Panc1 (cell line): ENCODE measurements at regions not wholly inside any gene's neighbourhood (a gene's known extent, or its start where the extent isn't known, plus 50 kb on each side); places are given as distances from the start of the nearest gene placed in this dataset.

Source experiments
- ATAC-seq: fragments of 200-7000 bp; cut with Tn5 transposase; 2 replicates; pipeline ENCODE4 v1.9.1; 2020; ENCODE audit warnings: mild to moderate bottlenecking, moderate library complexity
- BruUV-seq: library from RNA; stranded (reverse); fragments of 400-500 nt; replicated peaks from 2 replicates; lab custom pipeline; 2021; lab: Mats Ljungman, UMichigan
- CTCF ChIA-PET: fragments of 300-600 bp; sonication (Branson Sonifier 250); formaldehyde crosslinking; loops from one replicate; lab custom pipeline; 2022; ENCODE audit warnings: antibody characterized with exemption; lab: Charles Lee
- POLR2A ChIA-PET: fragments of 300-600 bp; sonication (Branson Sonifier 250); formaldehyde crosslinking; loops from one replicate; lab custom pipeline; 2022; ENCODE audit warnings: antibody characterized with exemption; lab: Charles Lee
- DNase-seq: peaks from one replicate; pipeline ENCODE4 v3.0.0-alpha.2; 2010; ENCODE audit warnings: low read depth, low spot score
- H3K27ac ChIP-seq: 2 replicates; pipeline ENCODE4 v1.5.1; 2011; ENCODE audit warnings: mild to moderate bottlenecking, low read length, inconsistent platforms
- H3K27me3 ChIP-seq: fragments of 200-500 bp; sonication (Bioruptor generic); 2 replicates; pipeline ENCODE4 v1.6.0; 2014; ENCODE audit warnings: low read length, inconsistent platforms; ENCODE audit not compliant: control insufficient read depth, insufficient read depth
- H3K36me3 ChIP-seq: fragments of 200-500 bp; sonication (Bioruptor generic); 2 replicates; pipeline ENCODE4 v1.5.1; 2014; ENCODE audit warnings: inconsistent platforms, mild to moderate bottlenecking, low read length, moderate library complexity; ENCODE audit not compliant: control insufficient read depth, insufficient read depth
- H3K4me1 ChIP-seq: 2 replicates; pipeline ENCODE4 v1.5.1; 2011; ENCODE audit warnings: inconsistent platforms, mild to moderate bottlenecking, low read length, moderate library complexity; ENCODE audit not compliant: control insufficient read depth, insufficient read depth
- H3K4me3 ChIP-seq, 2 experiments: 2 replicates each; pipeline ENCODE4 v1.5.1; 2011 to 2012; ENCODE audit warnings: low read depth in 2 of 2, low read length in 2 of 2, mild to moderate bottlenecking in 2 of 2, inconsistent platforms in 1 of 2, moderate library complexity in 1 of 2
- H3K9me3 ChIP-seq: fragments of 200-500 bp; sonication (Bioruptor generic); 2 replicates; pipeline ENCODE4 v1.5.1; 2014; ENCODE audit warnings: low read depth, mild to moderate bottlenecking, inconsistent platforms, low read length, moderate library complexity; ENCODE audit not compliant: control insufficient read depth, insufficient read depth
- POLR2AphosphoS5 ChIP-seq: IDR thresholded peaks from 2 replicates; pipeline ENCODE4 v1.6.1; 2012; ENCODE audit warnings: mild to moderate bottlenecking, low read depth, low read length, moderate library complexity
- SIN3A ChIP-seq: IDR thresholded peaks from 2 replicates; pipeline ENCODE4 v1.6.1; 2012; ENCODE audit warnings: low read depth, mild to moderate bottlenecking, low read length, moderate library complexity, borderline replicate concordance; ENCODE audit not compliant: insufficient read depth
- TCF7L2 ChIP-seq: IDR thresholded peaks from 2 replicates; pipeline ENCODE4 v1.6.1; 2011; ENCODE audit warnings: mild to moderate bottlenecking, low read depth, low read length, inconsistent platforms
- in situ Hi-C: cut with HindIII; loops from 2 replicates; pipeline ENCODE4 v1.10.0; 2016; ENCODE audit warnings: low sequenced_read_pairs, low pct_unique_long_range_greater_than_20kb
- intact Hi-C: fragments of 100-400 bp; cut with micrococcal nuclease; formaldehyde crosslinking; loops from one replicate; pipeline ENCODE4 v1.10.0; 2022; ENCODE audit not compliant: unreplicated experiment
- TF ChIP-seq, protein P1 (sequence below), 2 experiments: IDR thresholded peaks; 2 replicates each; pipeline ENCODE4 v1.6.1; 2011 to 2012; ENCODE audit warnings: low read depth in 2 of 2, control low read depth in 1 of 2, low read length in 1 of 2, mild to moderate bottlenecking in 1 of 2, moderate library complexity in 1 of 2; ENCODE audit not compliant: insufficient read depth in 1 of 2
- TF ChIP-seq, protein P2 (sequence below): fragments of 450-650 bp; IDR thresholded peaks from 2 replicates; pipeline ENCODE4 v1.5.1; 2017; ENCODE audit warnings: mild to moderate bottlenecking

DNA sequence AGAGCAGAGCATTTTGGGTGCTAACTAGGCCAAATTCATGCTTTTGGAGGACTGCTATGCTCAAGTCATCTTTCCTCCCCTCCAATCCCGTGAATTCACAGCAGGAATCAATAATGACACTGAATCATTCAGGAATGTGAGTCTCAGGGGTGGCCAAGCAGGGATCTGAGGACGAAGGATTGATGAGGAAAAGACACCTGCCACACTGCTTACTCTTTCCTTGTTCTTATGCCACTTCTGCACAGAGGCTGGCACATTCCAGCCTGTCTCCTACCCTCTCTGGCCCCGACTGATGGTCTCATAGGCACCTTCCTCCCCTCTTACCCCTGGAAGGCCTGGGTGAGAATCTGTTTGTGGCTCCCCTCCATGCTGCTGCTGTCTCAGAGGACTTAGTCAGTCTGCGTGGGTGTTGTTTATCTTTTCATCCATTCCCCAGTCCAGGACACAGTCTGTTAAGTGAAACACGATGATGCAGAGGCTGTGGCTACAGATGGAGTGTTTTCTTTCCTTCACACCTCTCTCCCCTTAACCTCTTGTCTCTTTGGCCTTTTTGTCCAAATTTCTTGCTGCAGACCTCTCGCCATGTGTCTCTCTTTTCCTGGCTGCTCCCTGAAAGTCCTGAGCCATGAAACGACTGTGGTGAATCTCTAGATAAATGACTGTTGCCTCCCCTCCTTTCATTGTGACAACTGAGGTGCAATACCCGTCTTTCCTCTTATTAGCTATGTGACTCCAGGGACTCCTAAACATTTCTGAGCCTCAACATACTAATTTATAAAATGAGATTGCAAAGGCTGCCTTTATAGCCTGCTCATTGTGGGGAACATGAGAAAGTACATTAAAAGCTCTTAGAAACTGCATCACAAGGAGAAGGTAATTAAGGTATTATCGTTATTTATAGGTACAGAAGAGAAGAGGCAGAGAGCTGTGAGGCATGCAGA is 86.9 kb downstream of the RDH14 start:
- ChIA-PET CTCF (no interaction called here), POLR2A (no interaction called here)
- no peak for DNase-seq
- H3K27ac ChIP-seq = no peak overlapping the region
- H3K27me3 ChIP-seq = no peaks in the 10 kb centered on the region; the same call in 1 of the 2 replicates
- H3K4me3 ChIP-seq = no peak overlapping the region
- intact Hi-C loops (no loop called here), in situ Hi-C loops (no loop called here)
- ATAC-seq = no peak
- no peaks in the 10 kb centered on the region for H3K9me3 ChIP-seq
- TF ChIP-seq TCF7L2 (no peak), POLR2AphosphoS5 (no peak), SIN3A (no peak)
- TF ChIP-seq, protein P1, sequence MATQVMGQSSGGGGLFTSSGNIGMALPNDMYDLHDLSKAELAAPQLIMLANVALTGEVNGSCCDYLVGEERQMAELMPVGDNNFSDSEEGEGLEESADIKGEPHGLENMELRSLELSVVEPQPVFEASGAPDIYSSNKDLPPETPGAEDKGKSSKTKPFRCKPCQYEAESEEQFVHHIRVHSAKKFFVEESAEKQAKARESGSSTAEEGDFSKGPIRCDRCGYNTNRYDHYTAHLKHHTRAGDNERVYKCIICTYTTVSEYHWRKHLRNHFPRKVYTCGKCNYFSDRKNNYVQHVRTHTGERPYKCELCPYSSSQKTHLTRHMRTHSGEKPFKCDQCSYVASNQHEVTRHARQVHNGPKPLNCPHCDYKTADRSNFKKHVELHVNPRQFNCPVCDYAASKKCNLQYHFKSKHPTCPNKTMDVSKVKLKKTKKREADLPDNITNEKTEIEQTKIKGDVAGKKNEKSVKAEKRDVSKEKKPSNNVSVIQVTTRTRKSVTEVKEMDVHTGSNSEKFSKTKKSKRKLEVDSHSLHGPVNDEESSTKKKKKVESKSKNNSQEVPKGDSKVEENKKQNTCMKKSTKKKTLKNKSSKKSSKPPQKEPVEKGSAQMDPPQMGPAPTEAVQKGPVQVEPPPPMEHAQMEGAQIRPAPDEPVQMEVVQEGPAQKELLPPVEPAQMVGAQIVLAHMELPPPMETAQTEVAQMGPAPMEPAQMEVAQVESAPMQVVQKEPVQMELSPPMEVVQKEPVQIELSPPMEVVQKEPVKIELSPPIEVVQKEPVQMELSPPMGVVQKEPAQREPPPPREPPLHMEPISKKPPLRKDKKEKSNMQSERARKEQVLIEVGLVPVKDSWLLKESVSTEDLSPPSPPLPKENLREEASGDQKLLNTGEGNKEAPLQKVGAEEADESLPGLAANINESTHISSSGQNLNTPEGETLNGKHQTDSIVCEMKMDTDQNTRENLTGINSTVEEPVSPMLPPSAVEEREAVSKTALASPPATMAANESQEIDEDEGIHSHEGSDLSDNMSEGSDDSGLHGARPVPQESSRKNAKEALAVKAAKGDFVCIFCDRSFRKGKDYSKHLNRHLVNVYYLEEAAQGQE (IDR thresholded peaks at IDR 0.05; ENCODE audit: insufficient read depth in 1 of 2, low read depth in 2 of 2, low read length in 1 of 2) = no peak
- TF ChIP-seq, protein P2, sequence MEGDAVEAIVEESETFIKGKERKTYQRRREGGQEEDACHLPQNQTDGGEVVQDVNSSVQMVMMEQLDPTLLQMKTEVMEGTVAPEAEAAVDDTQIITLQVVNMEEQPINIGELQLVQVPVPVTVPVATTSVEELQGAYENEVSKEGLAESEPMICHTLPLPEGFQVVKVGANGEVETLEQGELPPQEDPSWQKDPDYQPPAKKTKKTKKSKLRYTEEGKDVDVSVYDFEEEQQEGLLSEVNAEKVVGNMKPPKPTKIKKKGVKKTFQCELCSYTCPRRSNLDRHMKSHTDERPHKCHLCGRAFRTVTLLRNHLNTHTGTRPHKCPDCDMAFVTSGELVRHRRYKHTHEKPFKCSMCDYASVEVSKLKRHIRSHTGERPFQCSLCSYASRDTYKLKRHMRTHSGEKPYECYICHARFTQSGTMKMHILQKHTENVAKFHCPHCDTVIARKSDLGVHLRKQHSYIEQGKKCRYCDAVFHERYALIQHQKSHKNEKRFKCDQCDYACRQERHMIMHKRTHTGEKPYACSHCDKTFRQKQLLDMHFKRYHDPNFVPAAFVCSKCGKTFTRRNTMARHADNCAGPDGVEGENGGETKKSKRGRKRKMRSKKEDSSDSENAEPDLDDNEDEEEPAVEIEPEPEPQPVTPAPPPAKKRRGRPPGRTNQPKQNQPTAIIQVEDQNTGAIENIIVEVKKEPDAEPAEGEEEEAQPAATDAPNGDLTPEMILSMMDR = no peak
- no peaks in the 10 kb centered on the region for H3K4me1 ChIP-seq
- no TSS peak for BruUV-seq
- H3K36me3 ChIP-seq = no peaks in the 10 kb centered on the region

GRCh38 chr2:18467749-18468360 is 92.6 kb downstream of the RDH14 start:
- CTCF ChIA-PET = no interaction called here
- H3K36me3 ChIP-seq = no peaks in the 10 kb centered on the region; the same call in 1 of the 2 replicates
- intact Hi-C loops (no loop called here), in situ Hi-C loops (no loop called here)
- H3K27ac ChIP-seq = no peak overlapping the region
- DNase-seq (no peak), ATAC-seq (no peak)
- H3K4me1 ChIP-seq = no peaks in the 10 kb centered on the region
- POLR2A ChIA-PET = no interaction called here
- no TSS peak for BruUV-seq
- no peak overlapping the region for H3K4me3 ChIP-seq
- H3K9me3 ChIP-seq = no peaks in the 10 kb centered on the region
- TF ChIP-seq POLR2AphosphoS5 (no peak), TCF7L2 (no peak), SIN3A (no peak)
- TF ChIP-seq, protein P2 = no peak
- H3K27me3 ChIP-seq = no peaks in the 10 kb centered on the region
